ENCODE measurements at regions not wholly inside any gene's neighbourhood (a gene's known extent, or its start where the extent isn't known, plus 50 kb on each side); places are given as distances from the start of the nearest gene placed in this dataset.

- H3K4me3 ChIP-seq (ENCODE audit: low read length), result no peak overlapping the region
- TF ChIP-seq CTCF (conservative IDR thresholded peaks at IDR 0.05; ENCODE audit: low read length), result no peak
- DNase-seq (ENCODE audit: low read depth), result no peak
Measured at GRCh38 chr12:24407884-24408283, 458.4 kb upstream of the SOX5 start.

GRCh38 chr12:24404086-24404815 is 454.8 kb upstream of the SOX5 start:
- no peak overlapping the region for H3K4me3 ChIP-seq (ENCODE audit: low read length)
- no peak for TF ChIP-seq CTCF (conservative IDR thresholded peaks at IDR 0.05; ENCODE audit: low read length)
- DNase-seq (ENCODE audit: low read depth), result no peak

- H3K4me3 ChIP-seq (ENCODE audit: low read length), result no peak overlapping the region
- no peak for TF ChIP-seq CTCF (conservative IDR thresholded peaks at IDR 0.05; ENCODE audit: low read length)
- no peak for DNase-seq (ENCODE audit: low read depth)
Measured at GRCh38 chr12:24400533-24400932, 451.1 kb upstream of the SOX5 start.

- DNase-seq (ENCODE audit: low read depth), result no peak
- no peak overlapping the region for H3K4me3 ChIP-seq (ENCODE audit: low read length)
- TF ChIP-seq CTCF (conservative IDR thresholded peaks at IDR 0.05; ENCODE audit: low read length), result no peak
Measured at GRCh38 chr12:24398605-24399004, 449.1 kb upstream of the SOX5 start.

- no peak overlapping the region for H3K4me3 ChIP-seq (ENCODE audit: low read length)
- no peak for TF ChIP-seq CTCF (conservative IDR thresholded peaks at IDR 0.05; ENCODE audit: low read length)
- no peak for DNase-seq (ENCODE audit: low read depth)
Measured at GRCh38 chr12:24396224-24396623, 446.8 kb upstream of the SOX5 start.

- TF ChIP-seq CTCF (conservative IDR thresholded peaks at IDR 0.05; ENCODE audit: low read length), result no peak
- no peak overlapping the region for H3K4me3 ChIP-seq (ENCODE audit: low read length)
- no peak for DNase-seq (ENCODE audit: low read depth)
Measured at GRCh38 chr12:24394246-24394645, 444.8 kb upstream of the SOX5 start.

- no peak for TF ChIP-seq CTCF (conservative IDR thresholded peaks at IDR 0.05; ENCODE audit: low read length)
- H3K4me3 ChIP-seq (ENCODE audit: low read length), result no peak overlapping the region
- DNase-seq (ENCODE audit: low read depth), result no peak
Measured at GRCh38 chr12:24393071-24393470, 443.6 kb upstream of the SOX5 start.

Measured in AG10803 (cell line).